ENCODE measurements at regions not wholly inside any gene's neighbourhood (a gene's known extent, or its start where the extent isn't known, plus 50 kb on each side); places are given as distances from the start of the nearest gene placed in this dataset.

DNA sequence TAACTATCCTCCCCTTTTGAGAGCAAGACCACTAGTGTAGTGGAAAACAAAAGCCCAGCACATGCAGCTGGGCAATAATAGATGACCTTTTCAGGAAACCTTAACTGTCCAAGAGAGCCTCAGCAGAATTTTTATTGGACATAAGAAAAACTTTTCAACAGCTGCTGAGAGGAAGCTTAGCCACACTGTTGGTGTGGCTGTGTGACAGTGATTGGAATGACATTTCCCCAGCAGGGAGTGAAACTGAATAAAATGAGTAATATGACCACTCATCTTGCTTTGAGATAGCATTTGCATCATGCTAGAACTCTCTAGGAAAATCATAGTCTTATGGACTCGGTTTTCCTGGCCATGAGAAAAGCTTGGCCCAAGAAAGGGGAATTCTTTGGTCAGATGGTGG, 687.8 kb downstream of the SLCO4C1 start:
- ATAC-seq (ENCODE audit: low read depth) = no peak
- no peak overlapping the region for H3K27ac Mint-ChIP-seq
- TF ChIP-seq, protein P1, sequence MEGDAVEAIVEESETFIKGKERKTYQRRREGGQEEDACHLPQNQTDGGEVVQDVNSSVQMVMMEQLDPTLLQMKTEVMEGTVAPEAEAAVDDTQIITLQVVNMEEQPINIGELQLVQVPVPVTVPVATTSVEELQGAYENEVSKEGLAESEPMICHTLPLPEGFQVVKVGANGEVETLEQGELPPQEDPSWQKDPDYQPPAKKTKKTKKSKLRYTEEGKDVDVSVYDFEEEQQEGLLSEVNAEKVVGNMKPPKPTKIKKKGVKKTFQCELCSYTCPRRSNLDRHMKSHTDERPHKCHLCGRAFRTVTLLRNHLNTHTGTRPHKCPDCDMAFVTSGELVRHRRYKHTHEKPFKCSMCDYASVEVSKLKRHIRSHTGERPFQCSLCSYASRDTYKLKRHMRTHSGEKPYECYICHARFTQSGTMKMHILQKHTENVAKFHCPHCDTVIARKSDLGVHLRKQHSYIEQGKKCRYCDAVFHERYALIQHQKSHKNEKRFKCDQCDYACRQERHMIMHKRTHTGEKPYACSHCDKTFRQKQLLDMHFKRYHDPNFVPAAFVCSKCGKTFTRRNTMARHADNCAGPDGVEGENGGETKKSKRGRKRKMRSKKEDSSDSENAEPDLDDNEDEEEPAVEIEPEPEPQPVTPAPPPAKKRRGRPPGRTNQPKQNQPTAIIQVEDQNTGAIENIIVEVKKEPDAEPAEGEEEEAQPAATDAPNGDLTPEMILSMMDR (IDR thresholded peaks at IDR 0.05) = no peak
- H3K9me3 Mint-ChIP-seq = no peaks in the 10 kb centered on the region
- no peaks in the 10 kb centered on the region for H3K27me3 Mint-ChIP-seq
- intact Hi-C loops (cut with micrococcal nuclease) = no loop called here
- no peaks in the 10 kb centered on the region for H3K36me3 Mint-ChIP-seq (ENCODE audit: low read depth)
- CTCF ChIA-PET = no interaction called here
- POLR2A ChIA-PET = no interaction called here
- no peak overlapping the region for H3K4me3 Mint-ChIP-seq
- no peak for DNase-seq
- H3K4me1 Mint-ChIP-seq = no peaks in the 10 kb centered on the region

DNA sequence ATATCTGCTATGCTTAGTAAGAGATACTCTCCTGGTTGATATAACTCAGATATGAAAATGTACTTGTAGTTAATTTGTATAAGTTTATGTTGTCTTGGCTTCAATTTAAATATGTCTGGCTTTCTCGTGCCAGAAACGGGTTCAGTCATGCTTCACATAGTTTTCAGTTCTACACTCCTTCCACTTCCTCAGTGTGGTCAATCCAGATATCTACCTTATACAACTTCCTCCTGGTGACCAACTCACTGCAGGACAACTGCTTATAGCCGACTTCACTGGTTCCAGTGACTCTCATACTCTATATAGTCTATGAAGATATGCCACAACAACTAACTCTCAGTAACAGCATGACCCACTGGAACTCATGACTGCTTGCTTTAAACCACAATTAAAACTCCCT, 690.4 kb downstream of the SLCO4C1 start:
- TF ChIP-seq, protein P1 (IDR thresholded peaks at IDR 0.05) = no peak
- Mint-ChIP-seq H3K9me3 (no peaks in the 10 kb centered on the region), H3K27me3 (no peaks in the 10 kb centered on the region), H3K36me3 (ENCODE audit: low read depth) (no peaks in the 10 kb centered on the region), H3K4me3 (no peak overlapping the region), H3K27ac (no peak overlapping the region), H3K4me1 (no peaks in the 10 kb centered on the region)
- CTCF ChIA-PET = no interaction called here
- intact Hi-C loops (cut with micrococcal nuclease) = no loop called here
- no peak for ATAC-seq (ENCODE audit: low read depth)
- no peak for DNase-seq
- POLR2A ChIA-PET = no interaction called here

DNA sequence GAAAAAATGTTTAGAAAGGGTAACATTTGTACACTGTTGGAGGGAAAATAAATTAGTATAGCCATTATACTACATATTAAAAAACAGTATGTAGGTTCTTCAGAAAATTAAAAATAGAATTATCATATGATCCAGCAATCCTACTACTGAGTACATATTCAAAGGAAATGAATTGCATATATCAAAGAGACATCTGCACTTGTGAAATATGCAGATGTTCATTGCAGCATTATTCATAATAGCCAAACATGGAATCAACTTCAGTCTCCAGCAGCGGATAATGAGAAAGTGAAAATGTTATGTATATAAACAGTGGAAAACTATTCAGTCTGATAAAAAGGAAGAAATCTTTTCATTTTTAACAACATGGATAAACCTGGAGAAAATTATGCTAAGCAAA, 695.5 kb downstream of the SLCO4C1 start:
- ChIA-PET POLR2A (no interaction called here), CTCF (no interaction called here)
- TF ChIP-seq, protein P1 (IDR thresholded peaks at IDR 0.05) = no peak
- Mint-ChIP-seq H3K27me3 (no peaks in the 10 kb centered on the region), H3K9me3 (peaks cover 13% of the 10 kb centered on the region), H3K4me3 (no peak overlapping the region), H3K27ac (no peak overlapping the region), H3K36me3 (ENCODE audit: low read depth) (no peaks in the 10 kb centered on the region), H3K4me1 (no peaks in the 10 kb centered on the region)
- ATAC-seq (ENCODE audit: low read depth) (no peak), DNase-seq (no peak)
- intact Hi-C loops (cut with micrococcal nuclease) = loop anchor here (5.0 kb wide), 1 partner anchor 92 kb away; no protein-coding TSS in a partner anchor

DNA sequence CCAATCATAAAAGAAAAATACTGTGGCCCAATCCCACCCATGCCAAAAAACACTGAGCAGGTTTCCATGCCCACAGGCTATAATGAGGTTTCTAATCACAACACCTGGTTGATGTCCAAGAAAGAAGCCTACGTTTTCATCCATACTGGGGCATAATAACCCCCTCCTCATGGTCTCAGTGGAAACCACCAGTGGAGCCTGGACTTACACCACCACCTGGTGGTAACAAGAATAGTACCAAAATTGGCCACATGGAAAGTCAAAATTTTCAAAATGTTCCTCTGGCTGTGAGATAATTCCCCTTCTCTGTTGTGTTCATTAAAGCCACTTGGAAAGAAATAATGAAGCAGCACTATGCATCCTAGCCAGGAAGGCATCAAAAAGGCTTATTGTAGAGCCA, 687.3 kb upstream of the ST8SIA4 start:
- CTCF ChIA-PET = no interaction called here

DNA sequence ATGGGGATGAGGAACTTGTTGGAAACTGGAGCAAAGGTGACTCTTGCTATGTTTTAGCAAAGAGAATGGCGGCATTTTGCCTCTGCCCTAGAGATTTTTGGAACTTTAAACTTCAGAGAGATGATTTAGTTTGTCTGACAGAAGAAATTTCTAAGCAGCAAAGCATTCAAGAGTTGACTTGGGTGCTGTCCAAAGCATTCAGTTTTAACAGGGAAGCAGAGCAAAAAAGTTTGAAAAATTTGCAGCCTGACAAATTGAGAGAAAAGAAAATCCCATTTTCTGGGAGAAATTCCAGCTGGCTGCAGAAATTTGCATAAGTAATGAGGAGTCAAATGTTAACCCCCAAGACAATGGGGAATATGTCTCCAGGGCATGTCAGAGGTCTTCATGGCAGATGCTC, 682.3 kb upstream of the ST8SIA4 start:
- TF ChIP-seq, protein P1 (IDR thresholded peaks at IDR 0.05) = no peak
- CTCF ChIA-PET = no interaction called here
- DNase-seq = no peak
- Mint-ChIP-seq H3K36me3 (ENCODE audit: low read depth) (no peaks in the 10 kb centered on the region), H3K27ac (no peak overlapping the region), H3K27me3 (no peaks in the 10 kb centered on the region), H3K9me3 (peaks cover 4% of the 10 kb centered on the region), H3K4me1 (no peaks in the 10 kb centered on the region), H3K4me3 (no peak overlapping the region)
- POLR2A ChIA-PET = no interaction called here
- intact Hi-C loops (cut with micrococcal nuclease) = no loop called here
- no peak for ATAC-seq (ENCODE audit: low read depth)

More for the DNA sequence above, 687.3 kb upstream of the ST8SIA4 start:
- POLR2A ChIA-PET = no interaction called here
- Mint-ChIP-seq H3K4me3 (no peak overlapping the region), H3K4me1 (no peaks in the 10 kb centered on the region), H3K27me3 (no peaks in the 10 kb centered on the region), H3K9me3 (no peaks in the 10 kb centered on the region), H3K36me3 (ENCODE audit: low read depth) (no peaks in the 10 kb centered on the region), H3K27ac (no peak overlapping the region)
- no peak for DNase-seq
- intact Hi-C loops (cut with micrococcal nuclease) = loop anchor here (2.0 to 5.0 kb wide), 2 partner anchors 968 to 1160 kb away; no protein-coding TSS in a partner anchor
- TF ChIP-seq, protein P1 (IDR thresholded peaks at IDR 0.05) = no peak
- no peak for ATAC-seq (ENCODE audit: low read depth)
